K562 (cell line): ENCODE measurements at regions not wholly inside any gene's neighbourhood (a gene's known extent, or its start where the extent isn't known, plus 50 kb on each side); places are given as distances from the start of the nearest gene placed in this dataset.

Experiments used
- ATAC-seq: fragments of 200-7000 bp; cut with Tn5 transposase; 3 replicates; pipeline ENCODE4 v1.9.1; 2020; ENCODE audit warnings: moderate library complexity
- BruUV-seq: library from RNA; stranded (reverse); fragments of 400-500 nt; replicated peaks from 2 replicates; lab custom pipeline; 2021; lab: Mats Ljungman, UMichigan
- CTCF ChIA-PET: fragments of 300-600 bp; formaldehyde crosslinking; extraction: SDS; loops from one replicate; lab custom pipeline; 2021; ENCODE audit warnings: low intra/inter-chr PET ratio; lab: Yijun Ruan, JAX
- POLR2A ChIA-PET: fragments of 300-600, 350-650 bp; sonication (Branson Sonifier 250); formaldehyde crosslinking; extraction: SDS; loops from one replicate; lab custom pipeline; 2021; ENCODE audit warnings: antibody characterized with exemption, inconsistent platforms; lab: Yijun Ruan, JAX
- DNase-seq, 4 experiments: peaks; one replicate each; pipeline versions ENCODE4 v3.0.0 to v3.0.0-alpha.2; 2011 to 2018; ENCODE audit warnings: low spot score in 3 of 4, mixed read lengths in 3 of 4; ENCODE audit errors: extremely low read depth in 1 of 4
- FAIRE-seq: peaks from 2 replicates; lab custom pipeline; 2011; peaks lifted over from hg19 to GRCh38; lab: Jason Lieb, UNC
- H2AFZ ChIP-seq: 2 replicates; pipeline ENCODE4 v1.6.0; 2011; ENCODE audit warnings: low read depth, low read length, control low read depth, inconsistent platforms
- H3K27ac ChIP-seq: fragments of 200-600 bp; 3 replicates; pipeline ENCODE4 v1.8.0; 2011; ENCODE audit warnings: low read depth, mild to moderate bottlenecking, control low read depth, inconsistent platforms, low read length, moderate library complexity, mixed read lengths; ENCODE audit errors: extremely low read depth
- H3K27me3 ChIP-seq, 2 experiments: fragments of 300-600 bp in 1 of 2; 2 replicates in 1 of 2; 3 replicates in 1 of 2; pipeline versions ENCODE4 v1.6.0 to v1.8.0; 2011; ENCODE audit warnings: inconsistent platforms in 2 of 2, low read length in 2 of 2, mild to moderate bottlenecking in 1 of 2, mixed read lengths in 1 of 2, moderate library complexity in 1 of 2; ENCODE audit not compliant: control insufficient read depth in 2 of 2, insufficient read depth in 2 of 2
- H3K36me3 ChIP-seq: fragments of 300-600 bp; 3 replicates; pipeline ENCODE4 v1.8.0; 2011; ENCODE audit warnings: mild to moderate bottlenecking, low read length, inconsistent platforms; ENCODE audit not compliant: control insufficient read depth, insufficient read depth
- H3K4me1 ChIP-seq, 2 experiments: fragments of 200-600 bp in 1 of 2; replicated peaks in 1 of 2; 2 replicates in 1 of 2; 3 replicates in 1 of 2; pipeline versions ENCODE4 v1.5.1 to v1.8.0; 2011; ENCODE audit warnings: inconsistent platforms in 2 of 2, low read length in 2 of 2, mild to moderate bottlenecking in 1 of 2, mixed read lengths in 1 of 2, moderate library complexity in 1 of 2; ENCODE audit not compliant: control insufficient read depth in 2 of 2, insufficient read depth in 2 of 2
- H3K4me2 ChIP-seq: 2 replicates; pipeline ENCODE4 v1.6.1; 2011; ENCODE audit warnings: low read length, control low read depth, inconsistent platforms, mixed read lengths; ENCODE audit not compliant: insufficient read depth
- H3K4me3 ChIP-seq: fragments of 200-600 bp; sonication (generic), shearing (Covaris generic); 2 replicates; pipeline ENCODE4 v1.5.1; 2016; ENCODE audit warnings: control low read depth, inconsistent platforms
- H3K79me2 ChIP-seq: fragments of 200-600 bp; 3 replicates; pipeline ENCODE4 v1.8.0; 2011; ENCODE audit warnings: low read length, inconsistent platforms; ENCODE audit not compliant: control insufficient read depth, insufficient read depth
- H3K9ac ChIP-seq, 2 experiments: 2 replicates each; pipeline versions ENCODE4 v1.6.0 to v1.6.1; 2011; ENCODE audit warnings: low read depth in 2 of 2, low read length in 2 of 2, control low read depth in 1 of 2, inconsistent platforms in 1 of 2, mild to moderate bottlenecking in 1 of 2, mixed read lengths in 1 of 2; ENCODE audit not compliant: insufficient read depth in 1 of 2
- H3K9me1 ChIP-seq: one replicate; pipeline ENCODE4 v1.6.0; 2011; ENCODE audit warnings: inconsistent platforms, mild to moderate bottlenecking, low read length, moderate library complexity; ENCODE audit not compliant: control insufficient read depth, insufficient read depth
- H3K9me3 ChIP-seq: replicated peaks from 2 replicates; pipeline ENCODE4 v1.5.1; 2011; ENCODE audit warnings: low read depth, low read length, inconsistent platforms; ENCODE audit not compliant: control insufficient read depth, insufficient read depth
- H4K20me1 ChIP-seq: replicated peaks from 2 replicates; pipeline ENCODE4 v1.6.1; 2011; ENCODE audit warnings: low read length, inconsistent platforms, mixed read lengths; ENCODE audit not compliant: control insufficient read depth, insufficient read depth
- CREBBP ChIP-seq: IDR thresholded peaks from one replicate; pipeline ENCODE4 v1.6.1; 2012; ENCODE audit warnings: low read depth, mild to moderate bottlenecking, control low read depth, inconsistent platforms, low read length
- EP300 ChIP-seq: IDR thresholded peaks from 2 replicates; pipeline ENCODE4 v1.6.1; 2012; ENCODE audit warnings: low read length, improper control_type of control experiment
- ETS1 ChIP-seq: conservative IDR thresholded peaks from 2 replicates; pipeline ENCODE4 v1.6.1; 2011; ENCODE audit warnings: low read depth, mild to moderate bottlenecking, low read length; ENCODE audit not compliant: control insufficient read depth
- HDAC2 ChIP-seq: fragments of 450-650 bp; IDR thresholded peaks from 2 replicates; pipeline ENCODE4 v1.6.1; 2016; ENCODE audit warnings: mild to moderate bottlenecking
- HOXB6 ChIP-seq: fragments of 250-450 bp; sonication (Bioruptor Pico); IDR thresholded peaks from 2 replicates; pipeline ENCODE4 v1.5.1; 2022; ENCODE audit warnings: mild to moderate bottlenecking, borderline replicate concordance
- PCBP1 ChIP-seq: fragments of 200-400 bp; formaldehyde crosslinking; IDR thresholded peaks from 2 replicates; pipeline ENCODE4 v1.6.1; 2018; ENCODE audit warnings: mild to moderate bottlenecking, low read depth, low read length; ENCODE audit not compliant: poor library complexity, severe bottlenecking
- SMAD2 ChIP-seq: fragments of 150-350 bp; IDR thresholded peaks from 2 replicates; pipeline ENCODE4 v1.6.1; 2014; ENCODE audit warnings: low read depth, mild to moderate bottlenecking, low read length
- SMARCA5 ChIP-seq: fragments of 450-650 bp; IDR thresholded peaks from 2 replicates; pipeline ENCODE4 v1.6.1; 2016
- ZBTB11 ChIP-seq, 3 experiments: fragments of 200-800 bp in 1 of 3; fragments of 250-450 bp in 1 of 3; fragments of 450-650 bp in 1 of 3; sonication (Bioruptor Pico) in 1 of 3; sonication (Bioruptor generic) in 1 of 3; formaldehyde crosslinking in 1 of 3; IDR thresholded peaks; 2 replicates each; pipeline versions ENCODE4 v1.6.1 to v1.8.0; 2016 to 2022; ENCODE audit warnings: mild to moderate bottlenecking in 2 of 3, missing genetic modification characterization in 2 of 3, missing compliant biosample characterization in 1 of 3, moderate library complexity in 1 of 3
- ZKSCAN1 ChIP-seq: fragments of 150-350 bp; IDR thresholded peaks from 2 replicates; pipeline ENCODE4 v1.6.1; 2016; ENCODE audit warnings: low read depth, low read length
- ZNF449 ChIP-seq: fragments of 250-450 bp; sonication (Bioruptor Pico); IDR thresholded peaks from 2 replicates; pipeline ENCODE4 v1.8.0; 2022; ENCODE audit warnings: moderate library complexity, mild to moderate bottlenecking, inconsistent platforms
- ZNF511 ChIP-seq: sonication (generic); formaldehyde crosslinking; IDR thresholded peaks from 2 replicates; pipeline ENCODE4 v1.8.0; 2022; ENCODE audit warnings: mild to moderate bottlenecking, missing genetic modification reagents
- WGBS: fragments of 100-300 bp; shearing (Covaris generic); methylation state at CpG from one replicate; pipeline ENCODE4 v1.1.6; 2016; ENCODE audit warnings: low coverage, mixed read lengths; ENCODE audit not compliant: insufficient coverage; ENCODE audit errors: missing lambda C conversion rate; 5-methylcytosine and 5-hydroxymethylcytosine counted together
- in situ Hi-C: fragments of 300-500 bp; cut with MboI; formaldehyde crosslinking; loops from 4 replicates; pipeline ENCODE4 v1.15.0; 2018; ENCODE audit warnings: inconsistent platforms, mixed read lengths
- intact Hi-C: fragments of 100-400 bp; cut with micrococcal nuclease; formaldehyde crosslinking; loops from 2 replicates; pipeline ENCODE4 v1.14.2; 2022

- TF ChIP-seq ZNF449 (CRISPR knock-in tag), result no peak
Observed at GRCh38 chr5:30523061-30523460, 670.4 kb upstream of the CDH6 start (continued).

- DNase-seq (no peak), ATAC-seq (no peak), FAIRE-seq (no peak)
- BruUV-seq, result no TSS peak
- WGBS, result 4% methylated on average over 4 of the region's 4 CpGs
- Histone ChIP-seq H3K4me2 (no peak overlapping the region), H3K27me3 (no peaks in the 10 kb centered on the region), H2AFZ (no peak overlapping the region), H3K9me1 (no peaks in the 10 kb centered on the region), H3K4me3 (no peak overlapping the region), H4K20me1 (no peaks in the 10 kb centered on the region), H3K9me3 (no peaks in the 10 kb centered on the region), H3K9ac (no peak overlapping the region), H3K27ac (no peak overlapping the region), H3K4me1 (no peaks in the 10 kb centered on the region), H3K79me2 (no peaks in the 10 kb centered on the region), H3K36me3 (no peaks in the 10 kb centered on the region)
- in situ Hi-C loops, result no loop called here
- ChIA-PET POLR2A (no interaction called here), CTCF (no interaction called here)
- no peak for TF ChIP-seq ZKSCAN1
- no peak for TF ChIP-seq CREBBP
- no peak for TF ChIP-seq HDAC2
- TF ChIP-seq EP300, result no peak
- TF ChIP-seq SMAD2, result no peak
- TF ChIP-seq ZBTB11 (CRISPR knock-in tag; IDR thresholded peaks at IDR 0.05), result no peak
- TF ChIP-seq SMARCA5, result no peak
- no peak for TF ChIP-seq ETS1
- TF ChIP-seq ZNF511, result no peak
- TF ChIP-seq HOXB6, result no peak
- TF ChIP-seq PCBP1, result no peak
- intact Hi-C loops, result no loop called here
Observed at GRCh38 chr5:30505014-30505886, 688.2 kb upstream of the CDH6 start.
